HG02852 (cell line): ENCODE measurements at regions not wholly inside any gene's neighbourhood (a gene's known extent, or its start where the extent isn't known, plus 50 kb on each side); places are given as distances from the start of the nearest gene placed in this dataset.
"Not testable (repeated sequence)": the region's sequence is repeated elsewhere in the genome, so short reads cannot be mapped to it uniquely, and the experiment has no call there.

Source experiments
- ATAC-seq: cut with Tn5 transposase; IDR thresholded peaks from one replicate; pipeline ENCODE4 v1.9.1; 2021; ENCODE audit warnings: mild to moderate bottlenecking, moderate library complexity; ENCODE audit not compliant: unreplicated experiment

DNA sequence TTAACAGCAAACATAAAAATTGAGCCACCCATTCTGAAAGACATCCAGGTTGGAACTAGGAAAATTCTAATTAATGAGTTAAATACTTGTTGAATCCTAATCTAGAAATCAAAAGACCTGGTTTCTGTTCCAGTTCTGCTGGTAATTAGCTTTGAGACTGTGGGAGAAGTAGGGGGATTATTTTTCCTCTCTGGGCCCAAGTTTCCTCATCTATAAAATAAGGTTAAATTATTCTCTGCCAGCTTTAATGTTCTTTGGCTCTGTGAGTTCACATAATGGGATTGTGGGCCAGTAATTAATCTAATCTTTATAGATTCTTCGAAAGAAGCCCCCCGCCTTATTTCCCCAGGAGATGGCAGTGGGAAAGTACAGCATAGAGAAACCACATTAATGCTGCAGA, 104.6 kb downstream of the ENC1 start:
- ATAC-seq, result no peak

DNA sequence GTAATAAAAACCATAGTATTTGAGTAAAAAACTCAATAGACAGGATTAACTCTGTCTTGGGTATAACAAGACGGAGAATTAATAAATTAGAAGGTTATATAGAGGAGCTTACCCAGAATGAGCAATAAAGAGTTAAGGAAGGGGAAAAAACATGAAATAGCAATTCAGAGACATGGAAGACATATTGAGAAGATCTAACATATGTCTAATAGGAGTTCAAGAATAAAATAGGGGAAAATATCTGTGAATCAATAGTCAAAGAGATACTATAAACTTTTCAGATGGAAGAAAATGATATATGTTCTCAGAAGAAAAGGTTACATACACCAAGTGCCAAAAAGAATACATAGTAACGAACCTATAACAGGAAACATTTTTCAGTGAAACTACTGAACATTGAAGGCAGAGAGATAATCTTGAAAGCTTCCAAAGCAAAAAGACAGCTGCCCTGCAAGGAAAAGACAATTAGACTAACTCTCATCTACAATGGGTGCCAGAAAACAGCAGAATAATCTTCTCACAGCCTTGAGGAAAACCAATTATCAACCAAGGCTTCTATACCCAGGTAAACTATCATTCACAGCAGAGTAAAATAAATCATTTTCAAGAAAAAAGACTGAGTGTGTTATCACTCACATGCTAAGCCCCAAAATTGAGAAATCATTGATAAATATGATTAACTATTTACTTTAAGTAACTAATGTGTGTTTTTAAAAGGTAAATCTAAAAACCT, 106.0 kb downstream of the ENC1 start:
- no peak for ATAC-seq

DNA sequence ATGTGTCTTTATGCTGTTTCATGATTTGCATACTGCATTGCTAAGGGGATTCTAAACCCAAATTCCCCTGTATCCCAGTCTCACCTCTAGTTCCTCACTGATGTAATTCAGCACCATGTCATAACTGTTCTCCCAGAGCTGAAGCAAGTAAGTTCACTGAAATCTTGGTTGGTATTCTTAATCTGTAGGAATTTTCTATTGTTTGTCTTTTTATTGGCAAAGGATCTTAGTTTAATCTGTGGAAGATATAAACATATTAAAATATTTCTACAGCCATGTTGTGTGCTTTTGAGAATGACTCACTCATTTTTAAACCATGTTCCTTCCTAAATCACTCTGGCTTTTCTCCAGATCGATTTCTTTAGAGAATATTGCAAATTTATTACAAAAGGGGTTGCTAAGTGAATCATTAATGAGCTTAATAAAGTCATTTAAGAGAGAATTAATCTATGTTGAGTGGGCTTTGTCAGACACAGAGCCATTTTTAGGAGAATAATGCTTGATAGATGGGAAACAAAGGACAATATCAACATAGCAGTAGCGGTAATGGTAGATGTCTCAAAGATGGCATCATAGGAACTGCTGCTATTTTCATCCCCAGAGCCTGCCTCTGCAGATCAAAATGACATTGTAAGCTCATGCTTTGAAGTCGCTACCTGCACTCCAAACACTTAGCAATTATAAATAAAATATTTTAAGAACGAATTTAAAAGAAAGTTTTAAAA, 110.0 kb downstream of the ENC1 start:
- ATAC-seq, result no peak

DNA sequence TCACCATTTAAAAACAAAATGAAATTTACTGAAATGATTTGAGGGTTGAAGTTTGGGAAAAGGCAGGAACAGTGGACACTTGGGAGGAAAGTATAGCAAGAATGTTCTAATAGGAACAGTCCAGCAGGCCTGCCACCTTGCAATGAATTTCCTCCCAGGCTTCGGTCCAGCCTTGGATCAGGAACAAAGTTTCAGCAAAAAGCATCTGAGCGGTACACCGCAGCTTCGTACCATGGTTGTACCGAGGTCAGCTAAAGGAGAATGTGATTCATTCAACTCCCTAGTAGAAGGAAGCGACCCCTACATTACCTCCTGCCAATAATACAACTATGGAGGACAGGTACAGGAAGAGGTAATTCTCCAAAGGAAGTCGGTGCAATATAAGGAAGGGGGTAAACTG, 111.4 kb downstream of the ENC1 start:
- ATAC-seq, result no peak

DNA sequence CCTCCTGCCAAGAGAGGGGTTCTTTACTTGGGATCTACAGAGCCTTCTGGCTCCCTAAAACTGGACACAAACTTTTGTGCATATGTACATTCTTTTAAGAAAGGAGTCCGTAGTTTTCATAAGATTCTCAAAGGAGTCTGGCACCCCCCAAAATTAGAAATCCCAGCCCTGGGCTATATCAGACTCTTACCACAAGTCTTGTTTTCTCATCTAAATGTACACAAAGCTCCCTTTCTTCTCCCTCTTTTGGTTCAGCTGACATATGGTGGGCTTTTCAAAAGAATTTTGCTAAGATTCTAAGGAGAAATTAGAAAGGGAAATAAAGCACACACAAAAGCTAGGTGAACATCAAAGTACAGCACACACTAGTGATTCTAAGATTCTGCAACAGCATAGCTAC, 114.4 kb downstream of the ENC1 start:
- no peak for ATAC-seq

DNA sequence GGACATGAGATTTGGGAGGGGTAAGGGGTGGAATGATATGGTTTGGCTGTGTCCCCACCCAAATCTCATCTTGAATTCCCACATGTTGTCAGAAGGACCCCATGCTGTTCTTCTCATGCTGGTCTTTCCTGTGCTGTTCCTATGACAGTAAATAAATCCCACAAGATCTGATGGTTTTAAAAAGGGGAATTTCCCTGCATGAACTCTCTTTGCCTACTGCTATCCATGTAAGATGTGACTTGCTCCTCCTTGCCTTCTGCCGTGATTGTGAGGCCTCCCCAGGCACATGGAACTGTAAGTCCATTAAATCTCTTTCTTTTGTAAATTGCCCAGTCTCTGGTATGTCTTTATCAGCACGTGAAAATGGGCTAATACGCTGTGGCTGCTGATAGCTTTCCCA, 115.8 kb downstream of the ENC1 start:
- not testable (repeated sequence) for ATAC-seq

DNA sequence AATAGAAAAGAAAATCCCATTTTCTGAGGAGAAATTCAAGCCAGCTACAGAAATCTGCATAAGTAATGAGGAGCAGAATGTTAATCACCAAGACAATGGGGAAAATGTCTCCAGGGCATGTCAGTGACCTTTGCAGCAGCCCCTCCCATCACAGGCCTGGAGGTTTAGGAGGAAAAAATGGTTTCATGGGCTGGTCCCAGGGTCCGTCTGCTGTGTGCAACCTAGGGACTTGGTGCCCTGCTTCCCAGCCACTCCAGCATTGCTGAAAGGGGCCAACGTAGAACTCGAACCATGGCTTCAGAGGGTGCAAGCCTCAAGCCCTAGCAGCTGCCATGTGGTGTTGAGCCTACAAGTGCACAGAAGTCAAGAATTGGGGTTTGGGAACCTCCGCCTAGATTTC, 116.8 kb downstream of the ENC1 start:
- not testable (repeated sequence) for ATAC-seq

DNA sequence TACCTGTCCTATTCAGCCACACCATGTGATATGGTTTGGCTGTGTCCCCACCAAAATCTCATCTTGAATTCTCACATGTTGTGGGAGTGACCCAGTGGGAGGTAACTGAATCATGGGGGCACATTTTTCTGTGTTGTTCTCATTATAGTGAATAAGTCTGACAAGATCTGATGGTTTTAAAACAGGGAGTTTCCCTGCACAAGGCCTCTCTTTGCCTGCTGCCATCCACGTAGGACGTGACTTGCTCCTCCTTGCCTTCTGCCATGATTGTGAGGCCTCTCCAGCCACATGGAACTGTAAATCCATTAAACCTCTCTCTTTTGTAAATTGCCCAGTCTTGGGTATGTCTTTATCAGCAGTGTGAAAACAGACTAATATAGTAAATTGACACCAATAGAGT, 117.7 kb downstream of the ENC1 start:
- ATAC-seq, result not testable (repeated sequence)

DNA sequence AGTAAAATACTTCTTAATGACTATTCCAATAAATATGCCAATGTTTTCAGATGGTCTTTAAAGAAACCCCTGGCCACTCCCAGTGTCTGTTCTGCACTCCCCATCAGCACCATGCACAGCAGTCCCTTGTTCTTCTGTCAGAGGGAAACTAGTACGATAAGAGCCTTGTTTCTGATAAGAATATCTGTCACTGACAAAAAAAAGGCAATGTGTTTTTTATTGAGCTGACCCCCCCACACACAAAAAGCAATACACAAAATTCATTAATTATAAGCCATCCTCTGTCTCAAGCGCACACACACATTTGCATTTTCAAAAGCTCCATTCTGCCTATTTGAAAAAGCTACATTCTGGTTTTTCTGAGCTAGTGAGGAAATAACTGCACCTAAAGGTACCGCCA, 119.1 kb downstream of the ENC1 start:
- no peak for ATAC-seq

DNA sequence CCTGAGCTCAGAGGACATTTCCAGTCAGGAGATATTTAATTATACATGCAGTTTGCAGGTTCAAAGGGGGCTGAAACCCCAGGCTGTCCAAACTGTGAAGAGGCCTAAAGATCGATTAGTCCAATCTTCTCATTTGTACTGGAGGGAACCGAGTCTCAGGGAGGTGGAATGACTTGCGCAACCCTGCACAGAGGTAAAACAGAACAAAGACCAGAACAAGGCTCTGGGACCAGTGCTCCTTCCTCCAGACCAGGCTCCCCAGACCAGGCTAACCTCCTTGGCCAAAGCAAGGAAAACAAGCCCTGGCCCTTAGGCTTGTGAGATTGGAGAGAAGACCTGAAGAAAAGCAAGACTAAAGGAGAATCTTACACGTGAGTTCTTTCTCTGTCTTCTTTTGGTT, 120.8 kb downstream of the ENC1 start:
- no peak for ATAC-seq

DNA sequence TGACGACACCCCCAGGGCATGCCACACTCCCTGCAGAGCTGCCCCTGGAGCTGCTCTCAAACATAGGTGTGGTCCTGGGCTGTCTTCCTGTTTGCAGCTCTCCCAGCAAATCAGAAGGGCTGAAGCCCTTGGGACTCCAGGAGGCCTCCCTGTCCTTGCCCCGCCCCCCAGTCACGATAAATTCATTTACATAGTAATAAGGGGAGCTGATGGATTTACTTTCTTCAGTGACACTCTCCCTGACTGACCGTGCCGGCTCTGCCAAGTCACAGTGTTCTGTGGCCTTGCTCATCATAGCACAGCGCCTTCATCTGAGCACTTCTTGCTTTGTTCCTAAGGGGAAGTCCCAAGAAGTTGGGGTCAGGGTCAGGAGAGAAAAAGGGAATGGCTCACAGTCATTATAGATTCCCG, 121.4 kb downstream of the ENC1 start:
- ATAC-seq, result no peak

DNA sequence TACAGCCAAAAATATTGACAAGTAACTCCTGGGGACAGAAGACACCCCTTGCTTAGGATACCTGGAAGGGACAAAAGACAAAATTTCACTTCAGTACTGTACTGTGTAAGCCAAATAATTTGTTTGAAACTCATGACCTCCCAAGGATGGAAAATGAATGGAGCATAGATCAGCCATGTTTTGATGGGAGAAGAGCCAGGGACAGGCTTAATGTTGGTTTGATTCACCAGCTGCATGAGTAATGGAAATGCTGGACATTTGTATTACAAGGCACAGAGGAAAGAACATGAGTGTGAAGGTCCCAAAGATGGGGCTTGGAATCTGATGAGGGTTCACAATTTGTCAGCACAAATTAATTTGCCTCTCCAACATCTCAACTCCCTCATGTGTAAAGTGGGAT, 122.8 kb downstream of the ENC1 start:
- no peak for ATAC-seq

DNA sequence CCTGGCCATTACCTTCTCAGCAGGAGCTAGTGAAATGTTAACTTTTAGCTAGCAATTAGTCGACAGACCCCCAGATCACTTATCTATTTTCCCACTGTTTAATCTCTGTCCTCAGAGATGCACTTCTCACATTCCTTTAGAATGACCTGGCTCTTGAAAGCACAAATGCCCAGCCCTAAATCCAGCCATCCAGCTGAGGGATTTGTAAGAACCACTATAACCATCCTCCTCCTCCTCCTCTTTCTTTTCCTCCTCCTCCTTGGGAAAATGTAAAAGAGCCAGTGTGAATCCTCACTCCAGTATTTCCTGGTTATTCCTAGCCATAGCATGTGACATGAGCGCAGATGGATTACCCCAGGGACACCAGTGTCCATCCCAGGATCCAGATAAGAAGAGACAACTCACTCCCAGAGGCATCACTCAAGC, 124.3 kb downstream of the ENC1 start:
- ATAC-seq, result no peak

DNA sequence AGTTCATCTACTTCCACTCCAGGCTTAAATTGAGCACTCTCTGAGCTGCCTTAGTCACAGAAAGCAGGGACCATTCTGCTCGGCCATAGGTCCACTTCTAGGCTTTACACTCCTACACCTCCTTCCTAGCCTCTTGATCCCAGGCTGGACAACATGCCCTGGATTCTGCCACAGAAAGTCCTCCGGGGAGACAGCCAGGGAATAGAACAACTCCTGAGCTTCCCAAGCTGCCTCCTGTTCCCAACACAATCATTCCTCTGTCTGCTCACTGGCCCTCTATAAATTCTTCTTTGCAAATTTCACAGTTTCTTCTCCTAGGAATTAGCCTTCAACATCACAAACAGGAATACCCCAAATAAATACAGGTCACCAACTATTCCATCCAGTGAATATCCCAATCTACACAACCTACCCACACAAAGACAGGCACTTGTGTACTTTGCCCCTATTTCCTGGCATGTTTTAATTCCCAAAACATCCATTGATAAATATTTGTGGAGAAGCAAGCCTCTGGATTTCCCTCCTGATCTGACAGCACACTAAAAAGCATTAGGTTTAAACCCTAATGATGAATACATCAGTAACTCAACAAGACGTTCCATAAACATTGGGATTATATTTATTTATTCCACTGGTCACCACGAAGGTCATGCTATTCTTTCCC, 125.5 kb downstream of the ENC1 start:
- ATAC-seq, result no peak

DNA sequence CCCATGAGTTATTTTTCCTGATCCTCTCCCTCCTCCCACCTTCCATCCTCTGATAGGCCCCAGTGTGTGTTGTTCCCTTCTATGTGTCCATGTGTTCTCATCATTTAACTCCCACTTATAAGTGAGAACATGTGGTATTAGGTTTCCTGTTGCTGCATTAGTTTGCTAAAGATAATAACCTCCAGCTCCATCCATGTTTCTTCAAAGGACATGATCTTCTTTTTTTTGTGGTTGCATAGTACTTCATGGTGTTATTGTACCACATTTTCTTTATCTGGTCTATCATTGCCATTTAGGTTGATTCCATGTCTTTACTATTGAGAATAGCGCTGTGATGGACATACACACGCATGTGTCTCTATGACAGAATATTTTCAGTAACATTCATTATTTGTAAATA, 128.8 kb downstream of the ENC1 start:
- not testable (repeated sequence) for ATAC-seq

DNA sequence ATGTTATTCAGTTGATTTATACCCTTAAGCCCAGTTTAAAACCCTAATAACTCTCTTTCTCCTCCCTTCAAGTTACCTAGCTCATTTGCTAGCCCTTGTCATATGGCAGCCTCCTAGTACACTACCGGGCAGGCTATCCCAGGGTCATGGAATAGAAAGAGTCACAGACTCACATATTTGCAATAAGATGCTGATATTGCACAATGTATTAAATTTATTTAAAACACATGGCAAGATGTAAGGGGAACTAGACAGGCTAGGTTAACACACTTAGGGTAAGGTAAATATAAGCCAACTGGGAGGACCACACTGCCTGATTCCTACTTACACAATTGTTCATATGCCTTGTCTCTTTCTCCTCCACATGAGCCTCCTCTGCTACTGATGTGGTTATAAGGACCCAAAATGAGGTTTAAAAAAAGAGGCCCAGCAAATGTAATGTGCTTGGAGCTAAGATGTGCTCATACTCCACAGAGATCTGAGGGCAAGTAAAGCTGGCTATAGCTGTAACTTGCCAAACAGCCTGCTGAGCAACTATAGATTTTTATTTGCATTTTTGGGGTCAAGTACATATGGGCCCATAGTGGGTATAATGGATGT, 130.0 kb downstream of the ENC1 start:
- ATAC-seq, result no peak

DNA sequence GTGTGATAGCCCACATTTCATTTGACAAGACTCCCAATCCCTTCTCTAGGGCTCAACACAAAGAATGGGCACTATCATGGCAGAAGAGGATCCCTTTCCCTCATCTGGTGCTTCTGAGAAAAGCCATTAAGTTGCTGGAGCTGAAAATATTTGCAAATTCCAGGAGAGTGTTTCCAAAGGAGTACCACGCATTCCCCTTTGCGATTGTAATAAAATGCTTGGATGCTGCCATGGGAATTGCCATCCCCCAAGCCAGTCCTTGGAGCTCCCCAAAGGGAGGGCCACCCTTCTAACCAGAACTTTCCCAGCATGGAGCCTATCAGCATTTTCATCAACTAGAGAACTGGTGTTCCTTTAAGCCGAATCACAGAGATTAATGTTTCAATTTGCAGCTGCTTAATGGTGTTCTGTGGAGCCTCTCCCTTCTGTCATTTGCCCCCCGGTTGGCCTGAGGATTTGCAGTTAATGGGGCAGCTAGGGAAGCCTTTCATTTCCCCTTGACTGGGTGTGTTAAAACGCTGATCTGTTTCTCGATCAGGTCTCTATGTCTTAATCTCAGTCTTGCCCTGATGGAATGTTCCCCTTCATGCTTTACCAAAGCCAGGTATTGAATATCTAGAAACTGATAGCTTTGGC, 133.0 kb downstream of the ENC1 start:
- ATAC-seq, result no peak

DNA sequence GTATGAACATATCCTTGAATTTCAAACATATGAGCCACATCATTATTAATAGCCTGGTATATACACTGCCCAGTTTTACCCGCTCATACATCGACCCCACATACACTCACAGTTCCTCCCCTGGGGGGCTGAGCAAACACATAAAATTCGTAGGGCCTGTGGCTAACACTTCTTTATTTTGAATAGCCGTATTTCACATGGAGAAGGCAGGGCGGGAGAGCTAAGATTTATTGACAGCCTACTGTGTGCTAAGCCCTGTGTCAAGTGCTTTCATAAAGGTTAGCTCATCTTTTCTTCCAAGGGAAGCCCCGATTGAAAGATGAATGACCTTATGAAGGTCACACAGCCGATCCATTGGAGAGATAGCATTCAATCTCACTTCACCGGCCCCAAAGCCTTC, 134.4 kb downstream of the ENC1 start:
- ATAC-seq, result no peak

DNA sequence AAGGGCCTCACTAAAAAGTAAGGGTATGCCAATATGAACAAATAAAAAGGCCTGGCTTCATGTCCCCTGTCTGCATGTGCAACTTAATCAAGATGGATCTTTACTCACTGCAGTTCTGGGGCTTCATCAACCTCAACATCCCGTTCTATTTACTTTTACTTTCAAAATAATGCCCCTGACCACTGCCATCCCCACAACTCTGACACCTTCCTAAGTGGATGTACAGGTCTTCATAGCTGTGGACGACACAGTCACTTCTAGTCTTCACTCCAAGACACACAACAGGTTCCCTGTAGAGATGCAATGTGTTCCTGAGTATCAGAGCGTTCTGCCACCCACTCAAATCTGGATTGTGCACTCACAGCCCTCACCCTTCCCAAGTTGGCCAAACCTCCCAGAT, 136.1 kb downstream of the ENC1 start:
- no peak for ATAC-seq

DNA sequence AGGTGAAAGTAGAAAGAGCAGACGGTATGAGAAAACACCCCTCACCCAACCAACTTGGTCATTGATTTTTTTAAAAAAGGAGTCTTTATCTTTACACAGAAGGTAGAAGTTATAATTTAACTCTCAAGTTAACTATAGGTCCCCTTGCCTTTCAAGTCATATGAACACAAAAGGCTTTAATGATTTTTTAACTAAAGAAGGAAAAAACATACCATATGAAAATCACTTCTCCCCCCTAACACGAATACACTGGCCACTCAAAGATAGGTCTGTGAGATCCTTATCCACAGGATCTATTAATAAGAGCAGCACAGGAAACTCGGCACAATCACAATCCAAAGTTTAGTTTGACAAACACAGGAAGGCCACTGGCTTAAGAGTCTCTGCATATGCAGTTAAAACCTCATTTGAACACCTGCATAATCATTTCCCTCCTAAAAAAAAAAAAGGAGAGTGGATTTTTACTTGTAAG, 138.0 kb downstream of the ENC1 start:
- no peak for ATAC-seq
